ENCODE measurements at regions not wholly inside any gene's neighbourhood (a gene's known extent, or its start where the extent isn't known, plus 50 kb on each side); places are given as distances from the start of the nearest gene placed in this dataset.

DNA sequence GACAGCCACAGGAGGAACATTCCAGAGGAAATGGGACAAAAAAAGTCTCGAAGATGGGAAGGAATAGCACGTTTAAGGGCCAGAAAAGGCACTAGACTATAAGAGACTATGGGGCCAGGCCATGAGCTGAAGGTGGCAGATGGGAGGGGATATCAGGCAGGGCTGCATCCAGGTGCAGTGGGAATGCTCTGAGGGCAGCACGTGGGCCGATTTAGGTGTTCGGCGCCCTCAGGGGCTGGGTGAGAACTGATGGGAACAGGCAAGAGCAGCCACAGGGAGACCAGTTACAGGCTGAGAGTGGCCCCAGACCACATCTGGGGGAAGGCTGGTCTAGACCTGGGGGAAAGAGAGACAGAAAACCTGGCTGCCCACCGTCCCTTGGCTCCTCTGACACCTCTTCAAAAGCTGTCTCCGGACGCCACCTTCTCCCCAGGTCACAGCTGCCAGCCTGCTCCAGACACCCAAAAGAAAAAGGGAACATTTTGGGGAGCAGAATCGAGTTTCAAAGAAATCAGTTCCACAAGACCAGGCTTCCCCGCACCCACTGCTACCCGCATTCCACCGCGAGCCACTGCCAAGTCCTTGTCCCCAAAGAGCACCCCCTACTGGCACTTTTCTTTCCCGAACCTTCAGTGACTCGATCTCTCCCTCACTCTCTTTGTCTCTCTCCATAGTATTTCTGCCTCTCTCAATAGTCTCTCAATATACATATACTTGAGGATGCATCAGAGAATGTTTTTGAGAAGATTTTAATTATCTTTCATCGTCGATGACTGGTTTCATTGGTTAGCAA, 190.1 kb upstream of the AGAP1 start:
- no peak for DNase-seq (ENCODE audit: low read depth)

DNA sequence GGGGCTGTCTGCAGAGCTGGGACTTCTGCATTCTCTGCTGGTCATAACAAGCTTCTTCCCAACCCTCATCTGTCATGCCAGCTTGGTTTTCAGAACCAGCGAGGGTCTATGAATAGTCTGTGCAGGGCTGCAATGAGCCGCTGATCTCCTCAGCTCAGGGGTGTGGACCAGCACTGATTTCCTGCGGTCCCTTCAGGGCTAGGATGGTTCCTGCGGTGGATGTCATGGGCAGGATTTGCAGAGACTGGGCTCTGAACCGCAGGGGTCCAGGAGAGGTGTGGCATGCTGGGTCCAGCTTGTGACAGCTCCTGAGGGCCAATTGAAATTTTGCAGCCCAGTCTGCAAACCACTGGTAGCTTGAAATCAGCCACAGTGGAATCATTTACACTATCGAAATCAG, 188.2 kb upstream of the AGAP1 start:
- no peak for DNase-seq (ENCODE audit: low read depth)

DNA sequence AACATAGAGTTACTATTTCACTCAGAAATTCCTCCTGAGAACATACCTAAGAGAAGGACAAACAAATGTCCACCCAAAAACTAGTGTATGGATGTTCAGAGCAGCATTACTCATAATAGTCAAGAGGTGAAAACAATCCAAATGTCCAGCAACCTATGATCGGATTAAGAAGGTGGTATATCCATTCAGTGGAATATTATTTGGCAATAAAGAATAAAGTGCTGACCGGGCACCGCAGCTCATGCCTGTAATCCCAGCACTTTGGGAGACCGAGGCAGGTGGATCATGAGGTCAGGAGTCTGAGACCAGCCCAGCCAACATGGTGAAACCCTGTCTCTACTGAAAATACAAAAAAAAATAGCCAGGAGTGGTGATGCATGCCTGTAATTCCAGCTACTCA, 182.8 kb upstream of the AGAP1 start:
- no peak for DNase-seq (ENCODE audit: low read depth)

GRCh38 chr2:235312571-235312970, 181.3 kb upstream of the AGAP1 start:
- DNase-seq (ENCODE audit: low read depth): no peak

DNA sequence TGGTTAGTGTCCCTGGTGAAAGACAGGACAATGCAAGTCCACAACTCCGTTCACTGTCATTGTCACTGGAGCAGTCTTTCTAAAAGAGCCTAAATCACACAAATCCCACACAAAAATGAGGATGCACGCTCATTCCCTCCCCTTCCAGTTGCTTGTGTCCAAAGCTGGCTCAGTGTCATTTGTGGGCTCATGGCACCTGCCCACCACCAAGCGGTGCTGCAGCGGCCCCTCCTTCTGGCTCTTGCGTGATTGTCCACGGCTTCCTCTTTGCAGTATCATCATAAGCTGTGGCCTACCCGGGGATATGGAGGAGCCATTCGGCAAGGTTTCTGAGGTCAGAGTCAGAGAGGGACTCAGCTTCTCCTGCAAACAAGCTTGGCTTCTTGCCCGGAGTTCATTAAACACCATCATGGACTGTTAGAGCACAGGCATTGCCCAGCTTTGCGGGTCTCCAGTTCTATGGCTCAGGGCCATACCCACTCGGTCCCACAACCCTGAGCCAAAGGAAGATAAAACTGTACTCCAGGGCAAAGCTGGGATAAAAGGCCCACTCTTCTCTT, 179.4 kb upstream of the AGAP1 start:
- no peak for DNase-seq (ENCODE audit: low read depth)

DNA sequence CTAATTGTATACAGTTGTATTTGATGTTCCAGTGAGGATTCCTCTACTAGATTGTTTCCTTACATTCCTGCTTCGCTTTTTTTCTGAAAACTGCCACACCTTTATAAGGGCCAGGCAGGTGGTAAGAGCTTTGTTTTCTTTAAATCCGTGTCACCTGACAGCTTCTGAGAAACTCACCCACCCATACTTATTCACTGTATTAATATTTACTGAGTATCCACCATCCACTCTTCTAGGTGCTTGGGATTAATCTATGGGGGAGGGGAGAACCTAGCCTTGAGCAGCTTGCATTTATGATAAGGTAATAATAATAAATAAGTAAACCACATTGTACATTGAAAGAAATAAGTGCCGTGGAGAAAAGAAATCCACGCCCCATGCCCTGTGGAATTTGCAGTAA, 174.7 kb upstream of the AGAP1 start:
- no peak for DNase-seq (ENCODE audit: low read depth)

DNA sequence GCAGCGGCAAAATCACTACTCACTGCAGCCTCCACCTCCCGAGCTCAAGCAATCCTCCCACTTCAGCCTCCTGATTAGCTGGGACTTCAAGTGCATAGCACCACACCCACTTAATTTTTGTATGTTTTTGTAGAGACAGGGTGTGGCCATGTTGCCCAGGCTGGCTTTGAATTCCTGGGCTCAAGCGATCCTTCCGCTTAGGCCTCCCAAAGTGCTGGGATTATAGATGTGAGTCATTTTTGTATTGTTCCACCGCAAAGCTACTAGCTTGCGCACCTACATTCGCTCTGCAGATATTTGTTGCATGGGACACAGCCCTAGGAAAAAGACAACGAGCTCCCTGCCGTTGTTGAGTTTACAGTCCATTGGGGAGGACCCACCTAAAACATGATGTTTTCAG, 173.5 kb upstream of the AGAP1 start:
- no peak for DNase-seq (ENCODE audit: low read depth)

- no peak for DNase-seq (ENCODE audit: low read depth)
Measured at GRCh38 chr2:235324324-235324723, 169.5 kb upstream of the AGAP1 start.

DNA sequence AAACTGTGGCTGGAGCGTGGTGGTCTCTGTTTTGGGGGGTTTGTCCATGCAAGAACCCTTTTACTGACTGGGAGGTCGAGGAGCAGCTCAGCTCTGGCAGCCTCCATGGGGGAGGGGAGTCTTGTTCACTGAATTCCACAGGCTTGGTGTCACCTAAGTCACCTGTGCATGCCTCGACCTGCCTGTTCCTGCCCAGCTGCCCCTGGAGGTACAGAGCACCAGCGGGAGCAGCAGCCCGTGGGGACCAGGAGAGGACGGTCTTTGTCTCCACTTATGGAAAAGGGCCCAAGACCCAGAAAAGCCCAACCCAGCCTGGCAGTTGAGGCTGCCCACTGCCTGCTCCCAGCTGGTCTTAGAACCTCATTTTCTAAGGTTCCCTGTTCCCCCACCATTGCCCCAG, 168.7 kb upstream of the AGAP1 start:
- no peak for DNase-seq (ENCODE audit: low read depth)

DNA sequence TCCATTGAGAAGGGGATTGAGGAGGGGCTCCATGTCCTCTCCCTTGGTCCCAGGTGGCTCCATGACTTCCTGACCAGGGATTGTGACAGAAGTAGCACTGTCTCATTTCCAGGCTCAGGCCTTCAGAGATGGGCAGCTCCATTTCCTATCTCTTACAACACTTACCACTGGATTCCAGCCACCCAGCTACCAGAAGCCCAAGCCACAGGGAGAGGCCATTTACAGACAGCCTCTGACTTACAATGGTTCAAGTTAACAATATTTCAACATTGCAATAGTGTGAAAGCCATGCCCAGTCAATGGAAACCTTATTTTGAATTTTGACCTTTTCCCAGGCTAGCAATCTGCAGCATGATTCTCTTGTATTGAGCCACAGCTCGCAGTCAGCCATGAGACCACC, 164.9 kb upstream of the AGAP1 start:
- DNase-seq (ENCODE audit: low read depth): no peak

GRCh38 chr2:235330775-235331451, 162.9 kb upstream of the AGAP1 start:
- DNase-seq (ENCODE audit: low read depth): peak; percentile 82

GRCh38 chr2:235332240-235332890, 161.5 kb upstream of the AGAP1 start:
- no peak for DNase-seq (ENCODE audit: low read depth)

DNA sequence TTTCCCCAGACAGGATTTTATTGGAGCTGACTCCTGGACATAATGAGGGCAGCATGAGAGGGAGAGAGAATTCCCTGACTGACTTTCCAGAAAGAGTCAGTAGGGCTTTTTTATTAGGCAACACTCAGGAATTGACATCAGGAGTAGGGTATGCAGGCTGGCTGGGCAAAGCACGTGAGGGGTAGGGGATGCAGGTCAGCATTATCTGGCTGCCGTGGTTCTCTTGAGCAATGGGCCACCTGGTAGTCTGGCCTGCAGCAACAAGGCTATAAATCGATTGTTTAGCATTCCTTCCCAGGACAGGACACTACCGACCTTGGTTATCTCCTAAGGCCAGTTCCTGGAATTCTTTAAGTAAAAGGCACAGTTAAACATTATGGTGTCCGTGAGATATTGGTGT, 160.8 kb upstream of the AGAP1 start:
- no peak for DNase-seq (ENCODE audit: low read depth)

DNA sequence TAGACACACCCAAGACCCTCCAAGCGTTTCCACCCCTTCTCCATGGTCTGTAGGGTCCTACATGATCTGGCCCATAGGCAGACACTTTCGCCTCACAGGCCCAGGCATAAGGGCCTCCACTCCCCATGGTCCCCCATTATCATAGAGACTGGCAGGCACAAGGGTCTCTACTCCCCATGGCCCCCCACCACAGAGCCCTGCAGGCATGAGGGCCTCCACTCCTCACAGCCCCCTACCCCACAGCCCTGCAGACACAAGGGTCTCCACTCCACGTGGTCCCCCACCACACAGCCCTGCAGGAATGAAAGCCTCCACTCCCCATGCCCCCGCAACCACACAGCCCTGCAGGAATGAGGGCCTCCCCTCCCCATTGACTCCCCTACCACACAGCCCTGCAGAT, 159.7 kb upstream of the AGAP1 start:
- no peak for DNase-seq (ENCODE audit: low read depth)

- DNase-seq (ENCODE audit: low read depth): no peak
Measured at GRCh38 chr2:235343156-235343774, 150.6 kb upstream of the AGAP1 start.

- DNase-seq (ENCODE audit: low read depth): no peak
Measured at GRCh38 chr2:235343869-235344268, 150.0 kb upstream of the AGAP1 start.

- DNase-seq (ENCODE audit: low read depth): no peak
Measured at GRCh38 chr2:235345745-235346144, 148.1 kb upstream of the AGAP1 start.

DNA sequence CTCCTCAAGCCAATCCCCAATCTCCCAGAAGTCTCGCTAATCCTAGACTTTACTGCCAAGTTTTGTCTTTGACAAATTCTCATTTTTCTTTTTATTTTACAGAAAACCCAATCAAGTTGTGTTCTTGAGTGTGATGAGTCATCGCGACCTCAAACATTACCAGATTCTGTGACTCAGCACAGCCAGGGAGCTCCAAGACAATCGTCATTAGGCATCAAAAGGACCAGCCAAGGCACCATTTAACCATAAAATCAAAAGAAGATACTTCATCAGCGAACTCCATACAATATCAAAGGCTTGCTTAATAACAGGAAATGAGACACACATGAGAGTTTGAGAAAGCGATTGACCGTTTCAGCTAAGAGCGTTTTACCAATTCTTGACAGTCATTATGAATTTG, 146.2 kb upstream of the AGAP1 start:
- DNase-seq (ENCODE audit: low read depth): peak; percentile 44

DNA sequence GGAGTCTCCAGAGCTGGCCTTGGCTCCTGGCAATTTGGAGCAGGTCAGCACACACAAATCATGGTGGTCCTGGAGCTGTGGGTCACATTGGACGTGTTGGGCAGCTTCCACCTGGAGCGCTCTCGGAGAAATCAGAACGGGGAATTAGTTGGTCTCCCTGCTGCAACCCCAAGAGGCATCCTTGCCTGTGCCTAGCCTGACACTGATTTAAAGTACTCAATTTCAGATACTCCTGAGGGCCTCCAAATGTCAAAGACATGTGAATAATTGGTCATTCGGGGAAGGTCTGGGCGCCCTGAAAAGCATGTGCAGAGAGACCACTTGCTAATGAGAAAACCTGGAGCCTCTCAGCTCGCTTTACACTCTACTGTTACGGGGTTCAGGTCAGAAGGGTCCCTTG, 145.5 kb upstream of the AGAP1 start:
- DNase-seq (ENCODE audit: low read depth): no peak

GRCh38 chr2:235350234-235350633, 143.6 kb upstream of the AGAP1 start:
- no peak for DNase-seq (ENCODE audit: low read depth)

- no peak for DNase-seq (ENCODE audit: low read depth)
Measured at GRCh38 chr2:235352541-235352940, 141.3 kb upstream of the AGAP1 start.

DNA sequence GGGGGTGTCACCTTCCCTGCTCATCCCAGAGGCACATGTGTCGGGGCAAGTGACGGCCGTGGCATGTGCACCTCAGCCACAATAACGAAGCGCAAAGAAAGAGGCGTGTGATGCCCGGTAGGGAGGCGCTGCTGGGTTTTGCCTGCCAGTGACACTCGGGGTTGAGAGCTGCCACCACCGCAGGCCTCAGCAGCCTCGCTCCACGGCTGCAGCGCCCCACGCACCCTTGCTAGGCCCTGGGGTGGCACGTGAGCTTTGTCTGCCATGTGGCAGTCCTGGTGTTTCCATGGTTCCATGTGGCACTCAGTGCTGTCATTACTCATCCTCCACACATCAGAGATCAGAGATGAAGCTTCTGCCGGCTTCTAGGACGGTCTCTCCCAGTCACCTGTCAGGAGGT, 136.0 kb upstream of the AGAP1 start:
- DNase-seq (ENCODE audit: low read depth): no peak

Measured in fibroblast of the conjunctiva (primary cell).